ENCODE measurements at regions not wholly inside any gene's neighbourhood (a gene's known extent, or its start where the extent isn't known, plus 50 kb on each side); places are given as distances from the start of the nearest gene placed in this dataset.
A peak's percentile ranks its signal among the peaks of the same experiment; 100 is the strongest.

- CTCF ChIA-PET = no interaction called here
- H3K4me3 ChIP-seq (ENCODE audit: low read depth, low read length) = no peak overlapping the region
- POLR2A ChIA-PET = no interaction called here
- DNase-seq (ENCODE audit: low read depth, low spot score) = no peak
- TF ChIP-seq, protein P1, sequence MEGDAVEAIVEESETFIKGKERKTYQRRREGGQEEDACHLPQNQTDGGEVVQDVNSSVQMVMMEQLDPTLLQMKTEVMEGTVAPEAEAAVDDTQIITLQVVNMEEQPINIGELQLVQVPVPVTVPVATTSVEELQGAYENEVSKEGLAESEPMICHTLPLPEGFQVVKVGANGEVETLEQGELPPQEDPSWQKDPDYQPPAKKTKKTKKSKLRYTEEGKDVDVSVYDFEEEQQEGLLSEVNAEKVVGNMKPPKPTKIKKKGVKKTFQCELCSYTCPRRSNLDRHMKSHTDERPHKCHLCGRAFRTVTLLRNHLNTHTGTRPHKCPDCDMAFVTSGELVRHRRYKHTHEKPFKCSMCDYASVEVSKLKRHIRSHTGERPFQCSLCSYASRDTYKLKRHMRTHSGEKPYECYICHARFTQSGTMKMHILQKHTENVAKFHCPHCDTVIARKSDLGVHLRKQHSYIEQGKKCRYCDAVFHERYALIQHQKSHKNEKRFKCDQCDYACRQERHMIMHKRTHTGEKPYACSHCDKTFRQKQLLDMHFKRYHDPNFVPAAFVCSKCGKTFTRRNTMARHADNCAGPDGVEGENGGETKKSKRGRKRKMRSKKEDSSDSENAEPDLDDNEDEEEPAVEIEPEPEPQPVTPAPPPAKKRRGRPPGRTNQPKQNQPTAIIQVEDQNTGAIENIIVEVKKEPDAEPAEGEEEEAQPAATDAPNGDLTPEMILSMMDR (IDR thresholded peaks at IDR 0.05; ENCODE audit: insufficient read depth, low read length, missing control alignments) = no peak
Measured at GRCh38 chr1:193412748-193413147, 226.3 kb upstream of the B3GALT2 start.

GRCh38 chr1:193411714-193412113 lies 225.3 kb upstream of the B3GALT2 start:
- CTCF ChIA-PET = no interaction called here

GRCh38 chr1:193411215-193411614 lies 224.8 kb upstream of the B3GALT2 start:
- TF ChIP-seq, protein P1 (IDR thresholded peaks at IDR 0.05; ENCODE audit: insufficient read depth, low read length, missing control alignments) = no peak
- no peak overlapping the region for H3K4me3 ChIP-seq (ENCODE audit: low read depth, low read length)
- no peak for DNase-seq (ENCODE audit: low read depth, low spot score)
- CTCF ChIA-PET = no interaction called here
- POLR2A ChIA-PET = no interaction called here

More at GRCh38 chr1:193411714-193412113, 225.3 kb upstream of the B3GALT2 start:
- TF ChIP-seq, protein P1 (IDR thresholded peaks at IDR 0.05; ENCODE audit: insufficient read depth, low read length, missing control alignments) = no peak
- POLR2A ChIA-PET = no interaction called here
- no peak for DNase-seq (ENCODE audit: low read depth, low spot score)
- no peak overlapping the region for H3K4me3 ChIP-seq (ENCODE audit: low read depth, low read length)

- CTCF ChIA-PET = no interaction called here
- TF ChIP-seq, protein P1 (IDR thresholded peaks at IDR 0.05; ENCODE audit: insufficient read depth, low read length, missing control alignments) = no peak
- POLR2A ChIA-PET = no interaction called here
- DNase-seq (ENCODE audit: low read depth, low spot score) = peak; percentile 84
- H3K4me3 ChIP-seq (ENCODE audit: low read depth, low read length) = no peak overlapping the region
Measured at GRCh38 chr1:193408782-193409293, 222.4 kb upstream of the B3GALT2 start.

- H3K4me3 ChIP-seq (ENCODE audit: low read depth, low read length) = no peak overlapping the region
- TF ChIP-seq, protein P1 (IDR thresholded peaks at IDR 0.05; ENCODE audit: insufficient read depth, low read length, missing control alignments) = peak; percentile 47
- POLR2A ChIA-PET = no interaction called here
- CTCF ChIA-PET = interaction anchor here (1.0 to 1.3 kb wide), 2 partner anchors 10 to 299 kb away, joined by 3 to 4 read pairs; no protein-coding TSS in a partner anchor
- DNase-seq (ENCODE audit: low read depth, low spot score) = no peak
Measured at GRCh38 chr1:193406901-193407300, 220.5 kb upstream of the B3GALT2 start.

DNA sequence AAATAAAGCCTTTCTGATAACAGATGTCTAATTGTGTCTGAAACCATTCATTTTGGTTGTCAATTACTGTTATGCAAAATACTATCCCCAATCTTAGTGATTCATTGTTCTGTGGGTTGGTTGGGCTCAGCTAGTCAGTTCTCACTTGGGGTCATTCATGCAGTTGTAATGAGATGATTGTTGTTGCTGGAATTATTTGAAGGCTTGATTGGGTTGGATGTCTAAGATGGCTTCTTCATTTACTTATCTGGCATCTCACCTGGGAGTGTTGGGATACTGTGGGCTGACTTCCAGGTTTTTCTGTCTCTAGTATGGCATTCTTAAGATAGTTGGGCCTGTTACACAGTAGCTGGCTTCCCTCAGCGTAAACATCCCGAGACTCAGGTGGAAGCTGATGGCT lies 217.8 kb upstream of the B3GALT2 start:
- POLR2A ChIA-PET = no interaction called here

More for the DNA sequence above, 217.8 kb upstream of the B3GALT2 start:
- DNase-seq (ENCODE audit: low read depth, low spot score) = no peak
- no peak overlapping the region for H3K4me3 ChIP-seq (ENCODE audit: low read depth, low read length)
- CTCF ChIA-PET = interaction anchor here (0.9 to 2.7 kb wide), 3 partner anchors 9 to 17 kb away, joined by 4 to 13 read pairs (median 6); no protein-coding TSS in a partner anchor
- TF ChIP-seq, protein P1 (IDR thresholded peaks at IDR 0.05; ENCODE audit: insufficient read depth, low read length, missing control alignments) = no peak

Data from AG04449 (cell line).